Endothelial cell of umbilical vein (primary cell): ENCODE measurements at regions not wholly inside any gene's neighbourhood (a gene's known extent, or its start where the extent isn't known, plus 50 kb on each side); places are given as distances from the start of the nearest gene placed in this dataset.

ENCODE experiments used
- CTCF ChIP-seq, 2 donors: IDR thresholded peaks; 1 replicate in 1 of 2; 2 replicates in 1 of 2; pipeline ENCODE4 v1.5.1; 2011; ENCODE audit warnings: low read length in 2 of 2, mild to moderate bottlenecking in 2 of 2, moderate library complexity in 2 of 2, control low read depth in 1 of 2, inconsistent platforms in 1 of 2, low read depth in 1 of 2; ENCODE audit not compliant: insufficient read depth in 1 of 2; ENCODE audit errors: extremely low read depth in 1 of 2
- EZH2 ChIP-seq: IDR thresholded peaks from 2 replicates; pipeline ENCODE4 v1.6.1; 2012; ENCODE audit warnings: borderline replicate concordance, low read depth, mild to moderate bottlenecking, moderate library complexity, low read length, inconsistent platforms; ENCODE audit not compliant: severe bottlenecking
- GATA2 ChIP-seq: IDR thresholded peaks from 2 replicates; pipeline ENCODE4 v1.7.0; 2011; ENCODE audit warnings: low read depth, mild to moderate bottlenecking, moderate library complexity, mixed read lengths, low read length; ENCODE audit not compliant: insufficient read length, insufficient read depth
- JUN ChIP-seq: IDR thresholded peaks from 2 replicates; pipeline ENCODE4 v1.6.1; 2011; ENCODE audit warnings: borderline replicate concordance, low read depth; ENCODE audit not compliant: insufficient read length, insufficient read depth
- MAX ChIP-seq: IDR thresholded peaks from 2 replicates; pipeline ENCODE4 v1.6.1; 2011; ENCODE audit not compliant: insufficient read depth, insufficient read length
- MYC ChIP-seq: IDR thresholded peaks from one replicate; pipeline ENCODE4 v1.6.1; 2011; ENCODE audit warnings: mild to moderate bottlenecking, low read depth, low read length
- POLR2A ChIP-seq: IDR thresholded peaks from 2 replicates; pipeline ENCODE4 v1.6.1; 2012; ENCODE audit warnings: low read depth, mild to moderate bottlenecking, control low read depth, low read length
- POLR2AphosphoS5 ChIP-seq: IDR thresholded peaks from 2 replicates; pipeline ENCODE4 v1.6.1; 2012; ENCODE audit warnings: low read depth, mild to moderate bottlenecking, control low read depth, low read length, moderate library complexity; ENCODE audit not compliant: insufficient read depth

- TF ChIP-seq CTCF (IDR thresholded peaks at IDR 0.05; ENCODE audit: extremely low read depth in 1 of 2, insufficient read depth in 1 of 2, low read depth in 1 of 2, low read length in 2 of 2) (no peak), EZH2 (no peak), JUN (no peak), MYC (no peak), POLR2A (no peak), POLR2AphosphoS5 (no peak), MAX (no peak), GATA2 (no peak)
Observed at GRCh38 chr3:145906755-145907154, 254.2 kb downstream of the PLOD2 start.
